H1 (cell line): ENCODE measurements at regions not wholly inside any gene's neighbourhood (a gene's known extent, or its start where the extent isn't known, plus 50 kb on each side); places are given as distances from the start of the nearest gene placed in this dataset.

Experiments
- ASH2L ChIP-seq: fragments of 200-600, 300-600 bp; sonication (generic); IDR thresholded peaks from one replicate; pipeline ENCODE4 v1.7.1; 2017; ENCODE audit warnings: low read length
- BACH1 ChIP-seq: IDR thresholded peaks from 2 replicates; pipeline ENCODE4 v1.6.1; 2012; ENCODE audit warnings: low read length, improper control_type of control experiment
- HDAC2 ChIP-seq, 2 experiments: fragments of 300-600 bp in 1 of 2; sonication (generic) in 1 of 2; IDR thresholded peaks; 2 replicates each; pipeline ENCODE4 v1.6.1; 2011 to 2012; ENCODE audit warnings: low read depth in 2 of 2, low read length in 2 of 2, mild to moderate bottlenecking in 2 of 2, moderate library complexity in 2 of 2, borderline replicate concordance in 1 of 2, inconsistent platforms in 1 of 2
- HDAC6 ChIP-seq: IDR thresholded peaks from one replicate; pipeline ENCODE4 v1.7.1; 2012; ENCODE audit warnings: low read depth, mild to moderate bottlenecking, inconsistent platforms, low read length, moderate library complexity
- JUND ChIP-seq: IDR thresholded peaks from 2 replicates; pipeline ENCODE4 v1.6.1; 2011; ENCODE audit warnings: mild to moderate bottlenecking, improper control_type of control experiment, low read length
- SAP30 ChIP-seq: fragments of 300-600 bp; sonication (generic); IDR thresholded peaks from 2 replicates; pipeline ENCODE4 v1.7.1; 2012; ENCODE audit warnings: low read length, moderate library complexity, mild to moderate bottlenecking, inconsistent platforms; ENCODE audit not compliant: insufficient read depth, insufficient replicate concordance
- TF ChIP-seq, protein P1 (sequence below): fragments of 300-600 bp; sonication (generic); IDR thresholded peaks from 2 replicates; pipeline ENCODE4 v1.7.1; 2012; ENCODE audit warnings: low read length, moderate library complexity, mild to moderate bottlenecking, inconsistent platforms; ENCODE audit not compliant: insufficient replicate concordance

DNA sequence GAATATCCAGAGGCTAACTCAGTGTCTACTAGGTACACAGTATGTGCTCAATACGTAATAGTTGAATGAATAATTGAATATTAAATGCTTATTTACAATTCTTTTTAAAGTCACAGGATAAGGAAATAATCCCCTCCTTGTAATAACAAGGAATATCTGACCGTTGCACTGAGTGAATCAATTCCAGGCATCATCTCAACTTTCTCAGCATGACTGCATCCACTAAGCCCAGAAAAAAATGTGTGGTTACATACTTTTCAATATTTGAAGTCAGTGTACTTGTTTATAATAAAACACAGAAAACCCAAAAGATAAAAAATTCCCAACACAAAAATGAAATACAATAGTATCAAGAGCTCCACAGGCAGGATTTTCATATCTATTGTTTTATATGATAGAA is 105.4 kb downstream of the TMEM144 start (continued):
- TF ChIP-seq, protein P1, sequence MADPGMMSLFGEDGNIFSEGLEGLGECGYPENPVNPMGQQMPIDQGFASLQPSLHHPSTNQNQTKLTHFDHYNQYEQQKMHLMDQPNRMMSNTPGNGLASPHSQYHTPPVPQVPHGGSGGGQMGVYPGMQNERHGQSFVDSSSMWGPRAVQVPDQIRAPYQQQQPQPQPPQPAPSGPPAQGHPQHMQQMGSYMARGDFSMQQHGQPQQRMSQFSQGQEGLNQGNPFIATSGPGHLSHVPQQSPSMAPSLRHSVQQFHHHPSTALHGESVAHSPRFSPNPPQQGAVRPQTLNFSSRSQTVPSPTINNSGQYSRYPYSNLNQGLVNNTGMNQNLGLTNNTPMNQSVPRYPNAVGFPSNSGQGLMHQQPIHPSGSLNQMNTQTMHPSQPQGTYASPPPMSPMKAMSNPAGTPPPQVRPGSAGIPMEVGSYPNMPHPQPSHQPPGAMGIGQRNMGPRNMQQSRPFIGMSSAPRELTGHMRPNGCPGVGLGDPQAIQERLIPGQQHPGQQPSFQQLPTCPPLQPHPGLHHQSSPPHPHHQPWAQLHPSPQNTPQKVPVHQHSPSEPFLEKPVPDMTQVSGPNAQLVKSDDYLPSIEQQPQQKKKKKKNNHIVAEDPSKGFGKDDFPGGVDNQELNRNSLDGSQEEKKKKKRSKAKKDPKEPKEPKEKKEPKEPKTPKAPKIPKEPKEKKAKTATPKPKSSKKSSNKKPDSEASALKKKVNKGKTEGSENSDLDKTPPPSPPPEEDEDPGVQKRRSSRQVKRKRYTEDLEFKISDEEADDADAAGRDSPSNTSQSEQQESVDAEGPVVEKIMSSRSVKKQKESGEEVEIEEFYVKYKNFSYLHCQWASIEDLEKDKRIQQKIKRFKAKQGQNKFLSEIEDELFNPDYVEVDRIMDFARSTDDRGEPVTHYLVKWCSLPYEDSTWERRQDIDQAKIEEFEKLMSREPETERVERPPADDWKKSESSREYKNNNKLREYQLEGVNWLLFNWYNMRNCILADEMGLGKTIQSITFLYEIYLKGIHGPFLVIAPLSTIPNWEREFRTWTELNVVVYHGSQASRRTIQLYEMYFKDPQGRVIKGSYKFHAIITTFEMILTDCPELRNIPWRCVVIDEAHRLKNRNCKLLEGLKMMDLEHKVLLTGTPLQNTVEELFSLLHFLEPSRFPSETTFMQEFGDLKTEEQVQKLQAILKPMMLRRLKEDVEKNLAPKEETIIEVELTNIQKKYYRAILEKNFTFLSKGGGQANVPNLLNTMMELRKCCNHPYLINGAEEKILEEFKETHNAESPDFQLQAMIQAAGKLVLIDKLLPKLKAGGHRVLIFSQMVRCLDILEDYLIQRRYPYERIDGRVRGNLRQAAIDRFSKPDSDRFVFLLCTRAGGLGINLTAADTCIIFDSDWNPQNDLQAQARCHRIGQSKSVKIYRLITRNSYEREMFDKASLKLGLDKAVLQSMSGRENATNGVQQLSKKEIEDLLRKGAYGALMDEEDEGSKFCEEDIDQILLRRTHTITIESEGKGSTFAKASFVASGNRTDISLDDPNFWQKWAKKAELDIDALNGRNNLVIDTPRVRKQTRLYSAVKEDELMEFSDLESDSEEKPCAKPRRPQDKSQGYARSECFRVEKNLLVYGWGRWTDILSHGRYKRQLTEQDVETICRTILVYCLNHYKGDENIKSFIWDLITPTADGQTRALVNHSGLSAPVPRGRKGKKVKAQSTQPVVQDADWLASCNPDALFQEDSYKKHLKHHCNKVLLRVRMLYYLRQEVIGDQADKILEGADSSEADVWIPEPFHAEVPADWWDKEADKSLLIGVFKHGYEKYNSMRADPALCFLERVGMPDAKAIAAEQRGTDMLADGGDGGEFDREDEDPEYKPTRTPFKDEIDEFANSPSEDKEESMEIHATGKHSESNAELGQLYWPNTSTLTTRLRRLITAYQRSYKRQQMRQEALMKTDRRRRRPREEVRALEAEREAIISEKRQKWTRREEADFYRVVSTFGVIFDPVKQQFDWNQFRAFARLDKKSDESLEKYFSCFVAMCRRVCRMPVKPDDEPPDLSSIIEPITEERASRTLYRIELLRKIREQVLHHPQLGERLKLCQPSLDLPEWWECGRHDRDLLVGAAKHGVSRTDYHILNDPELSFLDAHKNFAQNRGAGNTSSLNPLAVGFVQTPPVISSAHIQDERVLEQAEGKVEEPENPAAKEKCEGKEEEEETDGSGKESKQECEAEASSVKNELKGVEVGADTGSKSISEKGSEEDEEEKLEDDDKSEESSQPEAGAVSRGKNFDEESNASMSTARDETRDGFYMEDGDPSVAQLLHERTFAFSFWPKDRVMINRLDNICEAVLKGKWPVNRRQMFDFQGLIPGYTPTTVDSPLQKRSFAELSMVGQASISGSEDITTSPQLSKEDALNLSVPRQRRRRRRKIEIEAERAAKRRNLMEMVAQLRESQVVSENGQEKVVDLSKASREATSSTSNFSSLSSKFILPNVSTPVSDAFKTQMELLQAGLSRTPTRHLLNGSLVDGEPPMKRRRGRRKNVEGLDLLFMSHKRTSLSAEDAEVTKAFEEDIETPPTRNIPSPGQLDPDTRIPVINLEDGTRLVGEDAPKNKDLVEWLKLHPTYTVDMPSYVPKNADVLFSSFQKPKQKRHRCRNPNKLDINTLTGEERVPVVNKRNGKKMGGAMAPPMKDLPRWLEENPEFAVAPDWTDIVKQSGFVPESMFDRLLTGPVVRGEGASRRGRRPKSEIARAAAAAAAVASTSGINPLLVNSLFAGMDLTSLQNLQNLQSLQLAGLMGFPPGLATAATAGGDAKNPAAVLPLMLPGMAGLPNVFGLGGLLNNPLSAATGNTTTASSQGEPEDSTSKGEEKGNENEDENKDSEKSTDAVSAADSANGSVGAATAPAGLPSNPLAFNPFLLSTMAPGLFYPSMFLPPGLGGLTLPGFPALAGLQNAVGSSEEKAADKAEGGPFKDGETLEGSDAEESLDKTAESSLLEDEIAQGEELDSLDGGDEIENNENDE, result no peak
- TF ChIP-seq SAP30 (no peak), JUND (no peak), ASH2L (no peak), HDAC6 (no peak), BACH1 (no peak), HDAC2 (IDR thresholded peaks at IDR 0.05; ENCODE audit: borderline replicate concordance in 1 of 2, low read depth in 2 of 2, low read length in 2 of 2) (no peak)
